ENCODE measurements at regions not wholly inside any gene's neighbourhood (a gene's known extent, or its start where the extent isn't known, plus 50 kb on each side); places are given as distances from the start of the nearest gene placed in this dataset.
"Not testable (repeated sequence)": the region's sequence is repeated elsewhere in the genome, so short reads cannot be mapped to it uniquely, and the experiment has no call there.

DNA sequence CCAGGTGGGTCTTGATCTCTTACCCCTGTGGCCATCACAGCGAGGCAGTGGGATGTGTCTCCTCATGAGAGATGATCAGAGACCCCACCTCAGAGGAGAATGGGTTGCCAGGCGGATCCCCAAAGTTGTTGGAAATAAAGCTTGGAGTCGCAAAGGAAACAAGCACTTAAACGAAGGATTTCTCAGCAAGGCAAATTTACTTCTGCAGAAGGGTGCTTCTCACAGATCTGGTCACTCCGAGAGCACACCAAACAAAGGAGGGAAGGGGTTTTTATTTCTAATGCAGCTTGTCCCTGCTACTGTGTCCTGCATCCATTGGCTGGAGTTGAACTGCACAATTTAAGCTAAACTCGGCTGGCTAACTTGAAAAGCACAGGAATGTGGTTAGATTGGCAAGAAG lies 466.6 kb upstream of the EYS start:
- Histone ChIP-seq H3K27me3 (ENCODE audit: low read depth, low read length) (no peaks in the 10 kb centered on the region), H4K20me1 (ENCODE audit: insufficient read depth, low read length) (no peaks in the 10 kb centered on the region), H3K4me3 (ENCODE audit: low read length) (no peak overlapping the region), H2AFZ (ENCODE audit: low read depth, low read length) (no peak overlapping the region), H3K36me3 (replicated peaks; ENCODE audit: low read depth, low read length) (peaks cover 7% of the 10 kb centered on the region), H3K9me3 (ENCODE audit: insufficient read depth, low read length) (peaks cover 18% of the 10 kb centered on the region), H3K9ac (ENCODE audit: low read length) (no peak overlapping the region), H3K4me1 (ENCODE audit: low read length) (no peaks in the 10 kb centered on the region), H3K4me2 (ENCODE audit: low read length) (no peak overlapping the region), H3K27ac (ENCODE audit: low read length) (no peak overlapping the region), H3K79me2 (ENCODE audit: low read length) (no peaks in the 10 kb centered on the region)
- no peak for TF ChIP-seq EZH2phosphoT487 (IDR thresholded peaks at IDR 0.05; ENCODE audit: low read depth)
- TF ChIP-seq, protein P1, sequence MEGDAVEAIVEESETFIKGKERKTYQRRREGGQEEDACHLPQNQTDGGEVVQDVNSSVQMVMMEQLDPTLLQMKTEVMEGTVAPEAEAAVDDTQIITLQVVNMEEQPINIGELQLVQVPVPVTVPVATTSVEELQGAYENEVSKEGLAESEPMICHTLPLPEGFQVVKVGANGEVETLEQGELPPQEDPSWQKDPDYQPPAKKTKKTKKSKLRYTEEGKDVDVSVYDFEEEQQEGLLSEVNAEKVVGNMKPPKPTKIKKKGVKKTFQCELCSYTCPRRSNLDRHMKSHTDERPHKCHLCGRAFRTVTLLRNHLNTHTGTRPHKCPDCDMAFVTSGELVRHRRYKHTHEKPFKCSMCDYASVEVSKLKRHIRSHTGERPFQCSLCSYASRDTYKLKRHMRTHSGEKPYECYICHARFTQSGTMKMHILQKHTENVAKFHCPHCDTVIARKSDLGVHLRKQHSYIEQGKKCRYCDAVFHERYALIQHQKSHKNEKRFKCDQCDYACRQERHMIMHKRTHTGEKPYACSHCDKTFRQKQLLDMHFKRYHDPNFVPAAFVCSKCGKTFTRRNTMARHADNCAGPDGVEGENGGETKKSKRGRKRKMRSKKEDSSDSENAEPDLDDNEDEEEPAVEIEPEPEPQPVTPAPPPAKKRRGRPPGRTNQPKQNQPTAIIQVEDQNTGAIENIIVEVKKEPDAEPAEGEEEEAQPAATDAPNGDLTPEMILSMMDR (IDR thresholded peaks at IDR 0.05; ENCODE audit: low read depth, low read length): no peak

DNA sequence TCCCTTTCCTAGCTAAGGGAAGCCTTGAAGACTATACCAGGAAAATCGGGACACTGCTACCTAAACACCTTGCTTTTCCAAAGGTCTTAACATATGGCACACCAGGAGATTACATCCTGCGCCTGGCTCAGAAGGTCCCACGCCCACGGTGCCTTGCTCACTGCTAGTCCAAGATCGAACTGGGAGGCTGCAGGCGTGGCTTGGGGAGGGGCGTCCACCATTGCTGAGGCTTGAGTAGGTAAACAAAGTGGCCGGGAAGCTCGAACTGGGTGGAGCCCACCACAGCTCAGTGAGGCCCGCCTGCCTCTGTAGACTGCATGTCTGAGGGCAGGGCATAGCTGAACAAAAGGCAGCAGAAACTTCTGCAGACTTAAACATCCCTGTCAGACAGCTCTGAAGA lies 459.7 kb upstream of the EYS start:
- not testable (repeated sequence) for H3K27ac ChIP-seq (ENCODE audit: low read length); H3K4me3 ChIP-seq (ENCODE audit: low read length); H3K79me2 ChIP-seq (ENCODE audit: low read length); H3K4me2 ChIP-seq (ENCODE audit: low read length); H4K20me1 ChIP-seq (ENCODE audit: insufficient read depth, low read length); H2AFZ ChIP-seq (ENCODE audit: low read depth, low read length); H3K27me3 ChIP-seq (ENCODE audit: low read depth, low read length); H3K4me1 ChIP-seq (ENCODE audit: low read length); H3K9ac ChIP-seq (ENCODE audit: low read length); H3K36me3 ChIP-seq (replicated peaks; ENCODE audit: low read depth, low read length)
- H3K9me3 ChIP-seq (ENCODE audit: insufficient read depth, low read length): peaks cover 32% of the 10 kb centered on the region

DNA sequence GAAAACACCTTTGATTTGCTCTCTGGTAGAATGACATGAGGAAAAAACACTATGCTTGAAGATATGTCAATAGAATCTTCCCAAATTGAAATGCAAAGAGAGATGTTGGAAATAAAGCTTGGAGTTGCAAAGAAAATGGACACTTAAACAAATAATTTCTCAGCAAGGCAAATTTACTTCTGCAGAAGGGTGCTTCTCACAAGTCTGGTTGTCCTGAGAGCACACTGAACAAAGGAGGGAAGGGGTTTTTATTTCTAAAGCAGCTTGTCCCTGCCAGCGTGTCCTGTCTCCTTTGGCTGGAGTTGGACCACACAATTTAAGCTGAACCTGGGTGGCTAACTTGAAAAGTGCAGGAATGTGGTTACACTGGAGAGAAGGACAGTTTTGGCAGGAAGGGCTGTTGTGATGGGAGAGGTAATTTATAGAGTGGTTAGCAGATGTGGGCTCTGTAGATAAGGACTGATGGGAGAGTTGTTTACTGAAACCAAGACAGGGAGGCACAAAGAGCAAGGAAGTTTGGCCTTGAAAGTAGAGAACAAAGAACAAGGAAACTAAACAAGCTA lies 454.6 kb upstream of the EYS start:
- Histone ChIP-seq H3K36me3 (replicated peaks; ENCODE audit: low read depth, low read length) (peaks cover 2% of the 10 kb centered on the region), H3K4me2 (ENCODE audit: low read length) (no peak overlapping the region), H3K4me3 (ENCODE audit: low read length) (no peak overlapping the region), H3K27me3 (ENCODE audit: low read depth, low read length) (no peaks in the 10 kb centered on the region), H3K27ac (ENCODE audit: low read length) (no peak overlapping the region), H3K79me2 (ENCODE audit: low read length) (no peaks in the 10 kb centered on the region), H4K20me1 (ENCODE audit: insufficient read depth, low read length) (no peaks in the 10 kb centered on the region), H3K9me3 (ENCODE audit: insufficient read depth, low read length) (peaks cover 51% of the 10 kb centered on the region), H2AFZ (ENCODE audit: low read depth, low read length) (no peak overlapping the region), H3K4me1 (ENCODE audit: low read length) (no peaks in the 10 kb centered on the region), H3K9ac (ENCODE audit: low read length) (no peak overlapping the region)
- TF ChIP-seq EZH2phosphoT487 (IDR thresholded peaks at IDR 0.05; ENCODE audit: low read depth): no peak
- TF ChIP-seq, protein P1 (IDR thresholded peaks at IDR 0.05; ENCODE audit: low read depth, low read length): no peak

DNA sequence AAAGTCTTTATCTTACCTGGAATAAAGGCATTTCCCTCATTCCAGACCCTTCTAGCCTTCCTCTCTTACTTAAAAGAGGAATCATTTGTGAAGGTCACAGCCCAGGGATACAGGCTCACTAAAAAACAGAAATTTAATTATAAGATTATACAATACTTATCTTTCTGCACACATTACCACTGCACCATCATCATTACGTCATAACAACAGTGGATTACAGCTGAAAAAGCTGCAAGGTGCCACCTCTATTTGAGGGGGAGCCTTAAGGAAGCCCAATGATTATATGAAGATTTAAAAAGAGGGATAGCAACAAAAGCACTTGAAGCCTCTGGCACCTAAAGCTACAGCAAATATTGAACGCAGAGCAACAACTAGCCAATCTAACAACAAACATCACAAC lies 452.9 kb upstream of the EYS start:
- Histone ChIP-seq H3K9ac (ENCODE audit: low read length) (no peak overlapping the region), H3K4me2 (ENCODE audit: low read length) (no peak overlapping the region), H3K9me3 (ENCODE audit: insufficient read depth, low read length) (peaks cover 46% of the 10 kb centered on the region), H4K20me1 (ENCODE audit: insufficient read depth, low read length) (no peaks in the 10 kb centered on the region), H2AFZ (ENCODE audit: low read depth, low read length) (no peak overlapping the region), H3K4me3 (ENCODE audit: low read length) (no peak overlapping the region), H3K27ac (ENCODE audit: low read length) (no peak overlapping the region), H3K36me3 (replicated peaks; ENCODE audit: low read depth, low read length) (peaks cover 2% of the 10 kb centered on the region), H3K4me1 (ENCODE audit: low read length) (no peaks in the 10 kb centered on the region), H3K27me3 (ENCODE audit: low read depth, low read length) (no peaks in the 10 kb centered on the region), H3K79me2 (ENCODE audit: low read length) (no peaks in the 10 kb centered on the region)
- TF ChIP-seq EZH2phosphoT487 (IDR thresholded peaks at IDR 0.05; ENCODE audit: low read depth): no peak
- TF ChIP-seq, protein P1 (IDR thresholded peaks at IDR 0.05; ENCODE audit: low read depth, low read length): no peak

DNA sequence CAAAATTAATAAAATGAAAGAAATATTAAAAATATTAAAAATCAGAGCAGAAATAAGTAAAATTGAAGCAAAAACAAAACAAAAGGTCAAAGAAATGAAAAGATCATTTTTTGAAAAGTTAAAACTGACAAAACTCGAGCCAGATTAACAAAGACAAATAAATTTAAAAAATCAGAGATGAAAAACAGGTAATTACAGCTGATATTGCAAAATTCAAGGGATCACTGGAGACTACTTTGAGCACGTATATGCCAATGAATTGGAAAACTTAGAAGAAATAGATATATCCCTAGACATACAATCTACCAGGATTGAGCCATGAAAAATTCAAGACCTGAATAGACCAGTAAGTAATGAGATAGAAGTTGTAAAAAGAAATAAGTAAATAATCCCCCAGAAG lies 446.2 kb upstream of the EYS start:
- Histone ChIP-seq H2AFZ (ENCODE audit: low read depth, low read length) (no peak overlapping the region), H3K27ac (ENCODE audit: low read length) (no peak overlapping the region), H3K4me1 (ENCODE audit: low read length) (no peaks in the 10 kb centered on the region), H3K4me2 (ENCODE audit: low read length) (no peak overlapping the region), H3K9me3 (ENCODE audit: insufficient read depth, low read length) (0 out of 2 replicates have a peak, but pooled peaks cover 5% of the 10 kb centered on the region), H3K36me3 (replicated peaks; ENCODE audit: low read depth, low read length) (no peaks in the 10 kb centered on the region), H4K20me1 (ENCODE audit: insufficient read depth, low read length) (no peaks in the 10 kb centered on the region), H3K9ac (ENCODE audit: low read length) (no peak overlapping the region), H3K27me3 (ENCODE audit: low read depth, low read length) (no peaks in the 10 kb centered on the region), H3K79me2 (ENCODE audit: low read length) (no peaks in the 10 kb centered on the region), H3K4me3 (ENCODE audit: low read length) (no peak overlapping the region)
- TF ChIP-seq EZH2phosphoT487 (IDR thresholded peaks at IDR 0.05; ENCODE audit: low read depth): no peak
- TF ChIP-seq, protein P1 (IDR thresholded peaks at IDR 0.05; ENCODE audit: low read depth, low read length): no peak
